GM19025 (cell line): ENCODE measurements at regions not wholly inside any gene's neighbourhood (a gene's known extent, or its start where the extent isn't known, plus 50 kb on each side); places are given as distances from the start of the nearest gene placed in this dataset.

Source experiments
- ATAC-seq: cut with Tn5 transposase; IDR thresholded peaks from one replicate; pipeline ENCODE4 v1.9.1; 2021; ENCODE audit warnings: mild to moderate bottlenecking, low read depth, moderate library complexity; ENCODE audit not compliant: unreplicated experiment

GRCh38 chr15:100718075-100718980 lies 115.9 kb downstream of the ASB7 start:
- no peak for ATAC-seq

GRCh38 chr15:100720406-100720967 lies 118.1 kb downstream of the ASB7 start:
- no peak for ATAC-seq

GRCh38 chr15:100721758-100722550 lies 119.6 kb downstream of the ASB7 start:
- no peak for ATAC-seq

GRCh38 chr15:100722551-100723314 lies 120.3 kb downstream of the ASB7 start:
- ATAC-seq = no peak

- no peak for ATAC-seq
These were observed 121.0 kb downstream of the ASB7 start for GRCh38 chr15:100723315-100723801.

GRCh38 chr15:100725121-100726069 lies 123.0 kb downstream of the ASB7 start:
- ATAC-seq = no peak

GRCh38 chr15:100726070-100726420 lies 123.7 kb downstream of the ASB7 start:
- no peak for ATAC-seq

- no peak for ATAC-seq
These were observed 124.2 kb downstream of the ASB7 start for GRCh38 chr15:100726421-100727190.

GRCh38 chr15:100727291-100727851 lies 125.0 kb downstream of the ASB7 start:
- ATAC-seq = no peak

- no peak for ATAC-seq
These were observed 126.2 kb downstream of the ASB7 start for GRCh38 chr15:100728371-100729201.

- no peak for ATAC-seq
These were observed 127.1 kb downstream of the ASB7 start for GRCh38 chr15:100729461-100729860.

GRCh38 chr15:100730129-100730528 lies 127.7 kb downstream of the ASB7 start:
- no peak for ATAC-seq

GRCh38 chr15:100730655-100731266 lies 128.4 kb downstream of the ASB7 start:
- ATAC-seq = no peak

- ATAC-seq = no peak
These were observed 129.1 kb downstream of the ASB7 start for GRCh38 chr15:100731267-100732152.

GRCh38 chr15:100732211-100733055 lies 130.0 kb downstream of the ASB7 start:
- no peak for ATAC-seq
